HEK293 (cell line): ENCODE measurements at regions not wholly inside any gene's neighbourhood (a gene's known extent, or its start where the extent isn't known, plus 50 kb on each side); places are given as distances from the start of the nearest gene placed in this dataset.

Experiments used
- CTCF ChIP-seq: fragments of 450-650 bp; formaldehyde crosslinking; IDR thresholded peaks from 2 replicates; pipeline ENCODE4 v1.5.1; 2016; ENCODE audit warnings: missing biosample characterization, missing genetic modification characterization
- PBX3 ChIP-seq: sonication (generic); formaldehyde crosslinking; IDR thresholded peaks from 2 replicates; pipeline ENCODE4 v1.8.1; 2022; ENCODE audit warnings: mild to moderate bottlenecking, moderate library complexity, missing genetic modification reagents
- PRDM2 ChIP-seq: fragments of 450-650 bp; formaldehyde crosslinking; IDR thresholded peaks from 2 replicates; pipeline ENCODE4 v1.5.1; 2016; ENCODE audit warnings: missing biosample characterization, missing genetic modification characterization, borderline replicate concordance
- REPIN1 ChIP-seq: fragments of 450-650 bp; formaldehyde crosslinking; IDR thresholded peaks from 2 replicates; pipeline ENCODE4 v1.5.1; 2017; ENCODE audit warnings: missing biosample characterization, missing genetic modification characterization, low read depth
- ZFP3 ChIP-seq: fragments of 450-650 bp; formaldehyde crosslinking; IDR thresholded peaks from 2 replicates; pipeline ENCODE4 v1.5.1; 2016; ENCODE audit warnings: low read depth, missing biosample characterization, missing genetic modification characterization
- ZFP41 ChIP-seq: fragments of 450-650 bp; formaldehyde crosslinking; IDR thresholded peaks from 2 replicates; pipeline ENCODE4 v1.5.1; 2016; ENCODE audit warnings: missing biosample characterization, missing genetic modification characterization, borderline replicate concordance
- ZNF175 ChIP-seq: fragments of 450-650 bp; formaldehyde crosslinking; IDR thresholded peaks from 2 replicates; pipeline ENCODE4 v1.5.1; 2016; ENCODE audit warnings: missing biosample characterization, missing genetic modification characterization
- ZNF335 ChIP-seq: fragments of 450-650 bp; formaldehyde crosslinking; conservative IDR thresholded peaks from 2 replicates; pipeline ENCODE4 v1.5.1; 2016; ENCODE audit warnings: missing biosample characterization, missing genetic modification characterization

- TF ChIP-seq ZFP3 (tag by site-specific recombination) (no peak), ZNF335 (no peak), ZNF175 (no peak), PRDM2 (no peak), ZFP41 (tag by site-specific recombination) (no peak), PBX3 (CRISPR knock-in tag) (no peak), CTCF (tag by site-specific recombination) (no peak), REPIN1 (tag by site-specific recombination) (no peak)
Observed at GRCh38 chr9:115956371-115956770, 197.2 kb upstream of the PAPPA start.
